T-helper 17 cell (primary cell): ENCODE measurements at regions not wholly inside any gene's neighbourhood (a gene's known extent, or its start where the extent isn't known, plus 50 kb on each side); places are given as distances from the start of the nearest gene placed in this dataset.
"Not testable (repeated sequence)": the region's sequence is repeated elsewhere in the genome, so short reads cannot be mapped to it uniquely, and the experiment has no call there.

Experiments used
- ATAC-seq: fragments of 150-1000 bp; cut with Tn5 transposase; 2 replicates; pipeline ENCODE4 v1.10.0; 2021; ENCODE audit warnings: mild to moderate bottlenecking, moderate library complexity
- DNase-seq, 3 donors: peaks; one replicate each; pipeline versions ENCODE4 v3.0.0 to v3.0.0-alpha.2; 2020 to 2021
- H3K9me3 ChIP-seq: one replicate; pipeline ENCODE4 v1.7.0; 2013; ENCODE audit warnings: low read length, mild to moderate bottlenecking; ENCODE audit not compliant: control insufficient read depth, poor library complexity, severe bottlenecking
- H3K27ac Mint-ChIP-seq: one replicate; pipeline ENCODE4 v1.8.0; 2022; ENCODE audit warnings: mild to moderate bottlenecking, moderate library complexity, mixed read lengths
- H3K27me3 Mint-ChIP-seq: one replicate; pipeline ENCODE4 v1.8.0; 2022; ENCODE audit warnings: mixed read lengths
- H3K36me3 Mint-ChIP-seq: one replicate; pipeline ENCODE4 v1.8.0; 2022; ENCODE audit warnings: low read depth, mixed read lengths
- H3K4me1 Mint-ChIP-seq: one replicate; pipeline ENCODE4 v1.8.0; 2022; ENCODE audit warnings: mild to moderate bottlenecking, mixed read lengths
- H3K4me3 Mint-ChIP-seq: one replicate; pipeline ENCODE4 v1.8.0; 2022; ENCODE audit warnings: mild to moderate bottlenecking, moderate library complexity, mixed read lengths

- ATAC-seq: no peak
- Mint-ChIP-seq H3K4me1 (no peaks in the 10 kb centered on the region), H3K36me3 (no peaks in the 10 kb centered on the region), H3K27ac (no peak overlapping the region), H3K27me3 (no peaks in the 10 kb centered on the region), H3K4me3 (no peak overlapping the region)
- no peaks in the 10 kb centered on the region for H3K9me3 ChIP-seq
- no peak for DNase-seq
Observed at GRCh38 chrX:40855932-40856515, 120.7 kb upstream of the MED14 start.

GRCh38 chrX:40861952-40862554 lies 126.7 kb upstream of the MED14 start:
- H3K9me3 ChIP-seq, DNase-seq, H3K4me1 Mint-ChIP-seq, H3K4me3 Mint-ChIP-seq, ATAC-seq, H3K27me3 Mint-ChIP-seq, H3K36me3 Mint-ChIP-seq, H3K27ac Mint-ChIP-seq: not testable (repeated sequence)

GRCh38 chrX:40863260-40863659 lies 127.9 kb upstream of the MED14 start:
- not testable (repeated sequence) for H3K4me1 Mint-ChIP-seq, DNase-seq, ATAC-seq, H3K27ac Mint-ChIP-seq, H3K4me3 Mint-ChIP-seq, H3K9me3 ChIP-seq, H3K36me3 Mint-ChIP-seq, H3K27me3 Mint-ChIP-seq

GRCh38 chrX:40863671-40864070 lies 128.3 kb upstream of the MED14 start:
- no peak for DNase-seq
- Mint-ChIP-seq H3K36me3 (no peaks in the 10 kb centered on the region), H3K4me3 (no peak overlapping the region), H3K27me3 (no peaks in the 10 kb centered on the region), H3K27ac (no peak overlapping the region), H3K4me1 (no peaks in the 10 kb centered on the region)
- ATAC-seq: no peak
- H3K9me3 ChIP-seq: no peaks in the 10 kb centered on the region

GRCh38 chrX:40864972-40865371 lies 129.6 kb upstream of the MED14 start:
- H3K4me3 Mint-ChIP-seq: no peak overlapping the region
- H3K36me3 Mint-ChIP-seq: no peaks in the 10 kb centered on the region
- no peaks in the 10 kb centered on the region for H3K27me3 Mint-ChIP-seq
- no peaks in the 10 kb centered on the region for H3K4me1 Mint-ChIP-seq
- H3K27ac Mint-ChIP-seq: no peak overlapping the region
- no peaks in the 10 kb centered on the region for H3K9me3 ChIP-seq
- no peak for ATAC-seq
- no peak for DNase-seq

- no peak overlapping the region for H3K27ac Mint-ChIP-seq
- DNase-seq (no peak), ATAC-seq (no peak)
- H3K4me1 Mint-ChIP-seq: no peaks in the 10 kb centered on the region
- no peaks in the 10 kb centered on the region for H3K27me3 Mint-ChIP-seq
- H3K4me3 Mint-ChIP-seq: no peak overlapping the region
- H3K9me3 ChIP-seq: no peaks in the 10 kb centered on the region
- no peaks in the 10 kb centered on the region for H3K36me3 Mint-ChIP-seq
Observed at GRCh38 chrX:40866893-40867292, 131.6 kb upstream of the MED14 start.

GRCh38 chrX:40867352-40867751 lies 132.0 kb upstream of the MED14 start:
- Mint-ChIP-seq H3K27ac (no peak overlapping the region), H3K27me3 (no peaks in the 10 kb centered on the region), H3K4me3 (no peak overlapping the region)

GRCh38 chrX:40868868-40869267 lies 133.5 kb upstream of the MED14 start:
- no peaks in the 10 kb centered on the region for H3K9me3 ChIP-seq
- H3K4me1 Mint-ChIP-seq: no peaks in the 10 kb centered on the region
- no peak overlapping the region for H3K27ac Mint-ChIP-seq
- no peaks in the 10 kb centered on the region for H3K27me3 Mint-ChIP-seq
- H3K36me3 Mint-ChIP-seq: no peaks in the 10 kb centered on the region
- DNase-seq: no peak
- H3K4me3 Mint-ChIP-seq: no peak overlapping the region
- no peak for ATAC-seq

More at GRCh38 chrX:40867352-40867751, 132.0 kb upstream of the MED14 start:
- Mint-ChIP-seq H3K36me3 (no peaks in the 10 kb centered on the region), H3K4me1 (no peaks in the 10 kb centered on the region)
- DNase-seq: no peak
- H3K9me3 ChIP-seq: no peaks in the 10 kb centered on the region
- no peak for ATAC-seq

- H3K27me3 Mint-ChIP-seq, H3K4me1 Mint-ChIP-seq, DNase-seq, H3K27ac Mint-ChIP-seq, H3K4me3 Mint-ChIP-seq, H3K9me3 ChIP-seq, H3K36me3 Mint-ChIP-seq, ATAC-seq: not testable (repeated sequence)
Observed at GRCh38 chrX:40870982-40871381, 135.6 kb upstream of the MED14 start.

GRCh38 chrX:40871385-40872082 lies 136.2 kb upstream of the MED14 start:
- no peak for DNase-seq
- Mint-ChIP-seq H3K36me3 (no peaks in the 10 kb centered on the region), H3K27me3 (no peaks in the 10 kb centered on the region), H3K4me3 (no peak overlapping the region), H3K27ac (no peak overlapping the region), H3K4me1 (no peaks in the 10 kb centered on the region)
- no peak for ATAC-seq
- no peaks in the 10 kb centered on the region for H3K9me3 ChIP-seq

GRCh38 chrX:40872351-40872750 lies 137.0 kb upstream of the MED14 start:
- H3K9me3 ChIP-seq: no peaks in the 10 kb centered on the region
- no peak overlapping the region for H3K27ac Mint-ChIP-seq
- H3K4me3 Mint-ChIP-seq: no peak overlapping the region
- H3K27me3 Mint-ChIP-seq: no peaks in the 10 kb centered on the region
- no peak for ATAC-seq
- no peak for DNase-seq
- no peaks in the 10 kb centered on the region for H3K4me1 Mint-ChIP-seq
- H3K36me3 Mint-ChIP-seq: no peaks in the 10 kb centered on the region

GRCh38 chrX:40875476-40875875 lies 140.1 kb upstream of the MED14 start:
- DNase-seq (no peak), ATAC-seq (no peak)
- peaks cover 2% of the 10 kb centered on the region for H3K4me1 Mint-ChIP-seq
- H3K36me3 Mint-ChIP-seq: no peaks in the 10 kb centered on the region
- no peaks in the 10 kb centered on the region for H3K27me3 Mint-ChIP-seq
- H3K27ac Mint-ChIP-seq: no peak overlapping the region
- no peaks in the 10 kb centered on the region for H3K9me3 ChIP-seq
- no peak overlapping the region for H3K4me3 Mint-ChIP-seq

- H3K9me3 ChIP-seq: no peaks in the 10 kb centered on the region
- no peak for ATAC-seq
- peaks cover 2% of the 10 kb centered on the region for H3K4me1 Mint-ChIP-seq
- no peaks in the 10 kb centered on the region for H3K36me3 Mint-ChIP-seq
- no peak for DNase-seq
- H3K27ac Mint-ChIP-seq: no peak overlapping the region
- no peaks in the 10 kb centered on the region for H3K27me3 Mint-ChIP-seq
- no peak overlapping the region for H3K4me3 Mint-ChIP-seq
Observed at GRCh38 chrX:40877887-40878286, 142.5 kb upstream of the MED14 start.

- H3K4me3 Mint-ChIP-seq: no peak overlapping the region
- H3K36me3 Mint-ChIP-seq: no peaks in the 10 kb centered on the region
- H3K27me3 Mint-ChIP-seq: no peaks in the 10 kb centered on the region
- no peak overlapping the region for H3K27ac Mint-ChIP-seq
- no peak for ATAC-seq
- no peaks in the 10 kb centered on the region for H3K9me3 ChIP-seq
- no peak for DNase-seq
- peaks cover 2% of the 10 kb centered on the region for H3K4me1 Mint-ChIP-seq
Observed at GRCh38 chrX:40878766-40879165, 143.4 kb upstream of the MED14 start.
